OCI-M2 (cell line): ENCODE measurements at regions not wholly inside any gene's neighbourhood (a gene's known extent, or its start where the extent isn't known, plus 50 kb on each side); places are given as distances from the start of the nearest gene placed in this dataset.
A peak's percentile ranks its signal among the peaks of the same experiment; 100 is the strongest.
"Not testable (repeated sequence)": the region's sequence is repeated elsewhere in the genome, so short reads cannot be mapped to it uniquely, and the experiment has no call there.

ENCODE experiments used
- DNase-seq: peaks from one replicate; lab custom pipeline; 2025; ENCODE audit not compliant: unreplicated experiment; lab: John Stamatoyannopoulos, UW

GRCh38 chr1:184821658-184822057 is 67.0 kb upstream of the EDEM3 start:
- DNase-seq, result no peak

GRCh38 chr1:184820956-184821355 is 66.3 kb upstream of the EDEM3 start:
- no peak for DNase-seq

- DNase-seq, result no peak
Observed at GRCh38 chr1:184820218-184820750, 65.6 kb upstream of the EDEM3 start.

GRCh38 chr1:184818646-184819045 is 64.0 kb upstream of the EDEM3 start:
- no peak for DNase-seq

- not testable (repeated sequence) for DNase-seq
Observed at GRCh38 chr1:184817003-184817402, 62.3 kb upstream of the EDEM3 start.

- DNase-seq, result no peak
Observed at GRCh38 chr1:184813528-184814089, 59.0 kb upstream of the EDEM3 start.

- no peak for DNase-seq
Observed at GRCh38 chr1:184811439-184812111, 56.9 kb upstream of the EDEM3 start.

- DNase-seq, result no peak
Observed at GRCh38 chr1:184810735-184811343, 56.2 kb upstream of the EDEM3 start.

- peak; percentile 45 for DNase-seq
Observed at GRCh38 chr1:184806296-184806721, 51.7 kb upstream of the EDEM3 start.

- DNase-seq, result peak; percentile 45
Observed at GRCh38 chr1:184805667-184806295, 51.1 kb upstream of the EDEM3 start.
